MG63 (cell line): ENCODE measurements at regions not wholly inside any gene's neighbourhood (a gene's known extent, or its start where the extent isn't known, plus 50 kb on each side); places are given as distances from the start of the nearest gene placed in this dataset.
"Not testable (repeated sequence)": the region's sequence is repeated elsewhere in the genome, so short reads cannot be mapped to it uniquely, and the experiment has no call there.

Experiments
- DNase-seq: peaks from one replicate; pipeline ENCODE4 v3.0.0-alpha.2; 2020
- H3K27me3 ChIP-seq: fragments of 250-450 bp; sonication (Bioruptor Pico); 2 replicates; pipeline ENCODE4 v1.5.1; 2020; ENCODE audit warnings: mild to moderate bottlenecking, moderate library complexity
- H3K36me3 ChIP-seq: fragments of 250-450 bp; sonication (Bioruptor Pico); 2 replicates; pipeline ENCODE4 v1.5.1; 2020; ENCODE audit warnings: mild to moderate bottlenecking, moderate library complexity
- H3K4me3 ChIP-seq: fragments of 250-450 bp; sonication (Bioruptor Pico); 2 replicates; pipeline ENCODE4 v1.5.1; 2020; ENCODE audit warnings: mild to moderate bottlenecking, moderate library complexity
- H3K9me3 ChIP-seq: fragments of 250-450 bp; sonication (Bioruptor Pico); 2 replicates; pipeline ENCODE4 v1.5.1; 2020; ENCODE audit warnings: mild to moderate bottlenecking, moderate library complexity

GRCh38 chrX:133483771-133484170, 68.5 kb upstream of the GPC4 start:
- H3K36me3 ChIP-seq, DNase-seq, H3K9me3 ChIP-seq, H3K27me3 ChIP-seq, H3K4me3 ChIP-seq: not testable (repeated sequence)

DNA sequence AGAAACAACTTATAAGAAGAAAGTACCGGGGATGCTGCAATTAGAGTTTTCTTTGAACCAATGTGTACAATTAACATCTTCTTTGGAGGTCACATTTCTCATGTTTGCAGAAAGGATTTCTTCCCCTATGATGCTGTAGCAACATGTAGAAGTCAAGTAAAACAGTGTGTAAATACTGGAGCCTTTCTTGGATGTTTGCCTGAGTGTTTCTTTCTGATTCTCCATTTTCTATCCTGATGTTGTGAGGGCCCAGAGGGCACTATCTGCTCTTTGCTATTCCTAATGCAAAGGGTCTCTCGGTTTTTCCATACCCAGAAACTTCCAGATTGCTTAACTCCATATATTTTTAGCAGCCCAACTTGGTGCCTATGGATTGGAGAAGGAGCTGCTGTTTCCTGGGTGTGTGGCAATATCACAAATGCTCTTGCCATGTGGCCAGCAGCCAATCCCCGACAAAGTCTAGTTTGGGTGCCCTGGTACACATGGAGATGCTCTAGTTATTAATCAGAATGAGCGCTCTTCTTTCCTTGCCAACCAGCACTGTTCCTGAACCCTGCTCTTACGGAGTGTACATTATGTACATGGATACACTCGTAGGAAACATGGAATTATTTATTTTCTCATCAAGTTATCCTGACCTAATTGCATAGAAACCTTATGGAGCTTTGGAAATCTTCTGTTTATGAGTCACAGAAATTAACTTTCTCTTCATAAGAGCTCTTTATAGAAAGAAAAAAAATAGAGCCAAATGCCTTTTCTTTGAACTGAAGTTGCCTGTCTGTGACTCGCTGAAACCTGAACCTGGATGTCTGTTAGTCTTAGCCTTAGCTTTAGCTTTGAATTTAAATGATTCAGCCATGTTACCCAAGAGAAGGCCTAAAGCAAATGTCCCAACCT, 67.0 kb upstream of the GPC4 start:
- H3K9me3 ChIP-seq: no peaks in the 10 kb centered on the region
- no peak overlapping the region for H3K4me3 ChIP-seq
- no peaks in the 10 kb centered on the region for H3K36me3 ChIP-seq
- DNase-seq: peak; percentile 80
- H3K27me3 ChIP-seq: no peaks in the 10 kb centered on the region

DNA sequence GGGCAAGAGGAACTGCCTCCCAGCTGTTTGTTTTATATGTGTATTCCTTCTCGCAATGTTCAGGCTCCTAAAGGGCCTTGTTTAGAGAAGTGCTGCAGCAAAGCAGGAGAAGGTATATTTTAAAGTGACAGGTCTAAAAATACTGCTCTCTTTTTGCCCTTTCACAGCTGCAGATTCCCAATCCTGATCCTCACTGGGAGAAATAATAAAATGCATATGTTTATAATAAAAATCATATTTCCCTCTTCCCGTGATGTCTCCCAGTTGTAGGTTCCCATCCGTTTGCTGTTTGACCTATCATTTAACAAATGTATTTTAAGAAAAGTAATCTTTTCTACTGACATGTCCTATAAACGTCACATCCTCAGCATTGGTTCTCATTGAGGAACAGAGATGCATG, 62.7 kb upstream of the GPC4 start:
- H3K27me3 ChIP-seq: no peaks in the 10 kb centered on the region
- DNase-seq: no peak
- no peaks in the 10 kb centered on the region for H3K36me3 ChIP-seq
- no peaks in the 10 kb centered on the region for H3K9me3 ChIP-seq
- no peak overlapping the region for H3K4me3 ChIP-seq

GRCh38 chrX:133475953-133476352, 60.7 kb upstream of the GPC4 start:
- no peaks in the 10 kb centered on the region for H3K27me3 ChIP-seq
- H3K36me3 ChIP-seq: no peaks in the 10 kb centered on the region
- H3K9me3 ChIP-seq: no peaks in the 10 kb centered on the region
- H3K4me3 ChIP-seq: no peak overlapping the region
- no peak for DNase-seq

DNA sequence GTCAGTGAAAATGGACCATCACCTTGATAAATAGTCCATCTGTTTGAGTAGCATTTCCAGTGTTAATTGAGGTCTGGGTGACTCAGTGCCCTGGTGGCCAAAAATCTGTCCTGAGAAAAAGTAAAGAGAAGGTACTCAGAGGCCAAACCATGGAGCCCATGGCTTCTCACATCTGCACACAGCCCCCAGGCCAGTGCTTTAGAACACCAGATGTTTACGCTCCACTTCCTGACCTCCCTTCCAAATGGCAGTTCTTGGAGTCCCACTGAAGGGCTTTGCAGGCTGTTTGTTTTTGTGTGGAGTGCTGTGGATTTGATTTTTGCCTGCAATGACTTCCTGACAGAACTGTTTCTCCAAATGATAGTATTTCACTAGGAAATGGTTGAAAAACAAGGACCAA, 60.2 kb upstream of the GPC4 start:
- Histone ChIP-seq H3K27me3 (no peaks in the 10 kb centered on the region), H3K9me3 (no peaks in the 10 kb centered on the region), H3K36me3 (no peaks in the 10 kb centered on the region), H3K4me3 (no peak overlapping the region)
- no peak for DNase-seq

DNA sequence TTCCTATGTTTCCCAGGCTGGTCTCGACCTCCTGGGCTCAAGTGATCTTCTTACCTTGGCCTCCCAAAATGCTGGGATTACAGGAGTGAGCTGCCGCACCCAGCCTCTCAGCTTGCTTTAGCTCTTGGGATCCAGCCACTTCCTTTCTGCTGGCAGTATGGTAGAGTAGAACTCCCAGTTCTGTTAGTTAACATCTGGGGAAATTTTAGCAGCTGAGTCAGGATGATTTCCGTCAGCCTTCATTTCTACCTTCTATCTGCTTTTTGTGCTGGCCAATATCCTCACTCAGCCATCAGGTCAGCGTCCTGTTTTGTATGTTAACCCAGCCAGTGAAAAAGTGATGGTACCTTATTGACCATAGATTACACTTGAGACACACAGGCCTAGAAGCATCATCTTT, 59.3 kb upstream of the GPC4 start:
- no peaks in the 10 kb centered on the region for H3K36me3 ChIP-seq

DNA sequence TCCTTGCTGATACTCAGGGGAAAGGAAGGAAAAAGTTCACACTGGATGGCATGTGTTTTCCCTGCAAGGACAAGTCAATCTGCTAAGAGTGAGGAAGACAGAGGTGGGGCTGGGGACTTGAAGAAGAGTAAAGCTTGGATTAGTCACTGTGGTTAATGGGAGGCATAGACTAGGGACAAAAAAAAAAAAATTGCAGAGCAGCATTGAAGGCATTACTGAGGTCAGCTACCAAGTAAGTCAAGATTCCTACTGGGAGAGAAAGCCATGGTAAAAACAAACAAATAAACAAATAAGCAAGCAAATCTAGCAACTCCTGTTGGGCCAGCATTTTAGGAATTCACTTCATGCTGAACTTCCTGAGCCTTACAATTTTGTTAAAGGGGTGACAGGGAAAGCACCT, 58.2 kb upstream of the GPC4 start:
- Histone ChIP-seq H3K4me3 (no peak overlapping the region), H3K9me3 (no peaks in the 10 kb centered on the region), H3K27me3 (no peaks in the 10 kb centered on the region), H3K36me3 (no peaks in the 10 kb centered on the region)
- DNase-seq: no peak

More for the DNA sequence above, 59.3 kb upstream of the GPC4 start:
- no peaks in the 10 kb centered on the region for H3K27me3 ChIP-seq
- DNase-seq: no peak
- no peak overlapping the region for H3K4me3 ChIP-seq
- H3K9me3 ChIP-seq: no peaks in the 10 kb centered on the region

- Histone ChIP-seq H3K27me3 (no peaks in the 10 kb centered on the region), H3K9me3 (no peaks in the 10 kb centered on the region), H3K4me3 (no peak overlapping the region), H3K36me3 (no peaks in the 10 kb centered on the region)
- DNase-seq: no peak
Observed at GRCh38 chrX:133468051-133468450, 52.8 kb upstream of the GPC4 start.

GRCh38 chrX:133465254-133465653, 50.0 kb upstream of the GPC4 start:
- H3K9me3 ChIP-seq: no peaks in the 10 kb centered on the region
- H3K36me3 ChIP-seq: no peaks in the 10 kb centered on the region
- no peak for DNase-seq
- H3K4me3 ChIP-seq: no peak overlapping the region
- H3K27me3 ChIP-seq: no peaks in the 10 kb centered on the region
